GM06990 (cell line): ENCODE measurements at regions not wholly inside any gene's neighbourhood (a gene's known extent, or its start where the extent isn't known, plus 50 kb on each side); places are given as distances from the start of the nearest gene placed in this dataset.

Experiments used
- DNase-seq: peaks from one replicate; pipeline ENCODE4 v3.0.0-alpha.2; 2011; ENCODE audit not compliant: insufficient read length; ENCODE audit errors: extremely low read depth
- H3K27me3 ChIP-seq: replicated peaks from 2 replicates; pipeline ENCODE4 v1.6.0; 2011; ENCODE audit warnings: low read length; ENCODE audit not compliant: control insufficient read depth, insufficient read depth
- H3K36me3 ChIP-seq: 2 replicates; pipeline ENCODE4 v1.5.1; 2011; ENCODE audit warnings: low read length; ENCODE audit not compliant: control insufficient read depth, insufficient read depth
- H3K4me3 ChIP-seq: replicated peaks from 2 replicates; pipeline ENCODE4 v1.5.1; 2011; ENCODE audit warnings: low read depth, mild to moderate bottlenecking, control low read depth, low read length
- CTCF ChIP-seq: IDR thresholded peaks from 2 replicates; pipeline ENCODE4 v1.5.1; 2011; ENCODE audit warnings: low read length, control low read depth, mild to moderate bottlenecking, inconsistent platforms; ENCODE audit not compliant: insufficient read depth, poor library complexity, severe bottlenecking

- no peak for DNase-seq
- Histone ChIP-seq H3K27me3 (no peaks in the 10 kb centered on the region), H3K4me3 (no peak overlapping the region), H3K36me3 (no peaks in the 10 kb centered on the region)
- TF ChIP-seq CTCF = no peak
These were observed 63.8 kb upstream of the ZNF462 start for GRCh38 chr9:106799152-106799551.

- no peak for TF ChIP-seq CTCF
- no peaks in the 10 kb centered on the region for H3K27me3 ChIP-seq
- DNase-seq = no peak
- no peaks in the 10 kb centered on the region for H3K36me3 ChIP-seq
- no peak overlapping the region for H3K4me3 ChIP-seq
These were observed 62.2 kb upstream of the ZNF462 start for GRCh38 chr9:106800701-106801270.

- DNase-seq = no peak
- Histone ChIP-seq H3K4me3 (no peak overlapping the region), H3K36me3 (no peaks in the 10 kb centered on the region), H3K27me3 (no peaks in the 10 kb centered on the region)
- TF ChIP-seq CTCF = no peak
These were observed 61.1 kb upstream of the ZNF462 start for GRCh38 chr9:106801816-106802215.
